AG10803 (cell line): ENCODE measurements at regions not wholly inside any gene's neighbourhood (a gene's known extent, or its start where the extent isn't known, plus 50 kb on each side); places are given as distances from the start of the nearest gene placed in this dataset.

Experiments
- DNase-seq: peaks from one replicate; pipeline ENCODE4 v3.0.0; 2010; ENCODE audit warnings: low read depth
- H3K4me3 ChIP-seq: 2 replicates; pipeline ENCODE4 v1.5.1; 2011; ENCODE audit warnings: mild to moderate bottlenecking, low read length, control low read depth
- TF ChIP-seq, protein P1 (sequence below): conservative IDR thresholded peaks from 2 replicates; pipeline ENCODE4 v1.5.1; 2011; ENCODE audit warnings: mild to moderate bottlenecking, low read length, control low read depth, inconsistent platforms

DNA sequence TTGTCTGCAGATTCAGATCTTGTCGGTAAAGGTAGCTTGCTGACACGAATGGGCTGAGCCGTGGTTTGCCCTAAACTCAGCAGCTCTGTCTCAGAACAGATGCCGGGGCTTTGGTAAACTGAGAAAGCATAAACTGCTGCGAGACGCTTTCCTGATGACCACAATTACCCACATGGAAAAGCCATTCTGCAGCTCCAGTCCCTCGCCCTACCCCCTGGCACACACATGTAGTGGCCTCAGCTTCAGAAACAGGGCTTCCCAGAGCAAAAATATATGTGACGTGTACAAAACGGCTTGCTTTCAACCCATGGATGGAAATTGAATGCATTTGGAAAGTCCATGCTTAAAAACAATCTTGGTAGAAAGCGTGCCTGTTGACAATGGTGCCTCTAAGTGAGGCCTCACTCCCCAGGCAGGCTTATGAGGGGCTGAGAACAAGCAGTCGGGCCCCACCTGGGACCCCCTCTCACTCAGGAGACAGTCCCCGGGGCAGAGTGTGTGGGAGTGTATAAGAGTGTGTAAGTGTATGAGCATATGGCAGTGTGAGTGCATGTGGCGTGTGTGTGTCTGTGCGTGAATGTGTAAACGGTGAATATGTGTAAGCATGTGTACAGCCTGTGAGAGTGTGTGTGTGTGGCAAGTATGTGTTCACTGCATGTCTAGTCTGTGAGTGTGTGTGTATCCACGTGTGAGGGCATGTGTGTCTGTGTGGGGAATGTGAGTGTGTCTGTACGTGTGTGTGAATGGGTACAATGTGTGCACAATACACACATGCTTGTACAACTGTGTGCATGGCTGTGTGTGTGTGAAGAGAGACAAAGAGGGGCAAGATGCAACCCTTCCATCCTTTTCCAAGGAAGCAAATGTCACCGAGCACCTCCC is 88.2 kb upstream of the SMIM23 start:
- DNase-seq: no peak
- H3K4me3 ChIP-seq: no peak overlapping the region
- TF ChIP-seq, protein P1, sequence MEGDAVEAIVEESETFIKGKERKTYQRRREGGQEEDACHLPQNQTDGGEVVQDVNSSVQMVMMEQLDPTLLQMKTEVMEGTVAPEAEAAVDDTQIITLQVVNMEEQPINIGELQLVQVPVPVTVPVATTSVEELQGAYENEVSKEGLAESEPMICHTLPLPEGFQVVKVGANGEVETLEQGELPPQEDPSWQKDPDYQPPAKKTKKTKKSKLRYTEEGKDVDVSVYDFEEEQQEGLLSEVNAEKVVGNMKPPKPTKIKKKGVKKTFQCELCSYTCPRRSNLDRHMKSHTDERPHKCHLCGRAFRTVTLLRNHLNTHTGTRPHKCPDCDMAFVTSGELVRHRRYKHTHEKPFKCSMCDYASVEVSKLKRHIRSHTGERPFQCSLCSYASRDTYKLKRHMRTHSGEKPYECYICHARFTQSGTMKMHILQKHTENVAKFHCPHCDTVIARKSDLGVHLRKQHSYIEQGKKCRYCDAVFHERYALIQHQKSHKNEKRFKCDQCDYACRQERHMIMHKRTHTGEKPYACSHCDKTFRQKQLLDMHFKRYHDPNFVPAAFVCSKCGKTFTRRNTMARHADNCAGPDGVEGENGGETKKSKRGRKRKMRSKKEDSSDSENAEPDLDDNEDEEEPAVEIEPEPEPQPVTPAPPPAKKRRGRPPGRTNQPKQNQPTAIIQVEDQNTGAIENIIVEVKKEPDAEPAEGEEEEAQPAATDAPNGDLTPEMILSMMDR: no peak

DNA sequence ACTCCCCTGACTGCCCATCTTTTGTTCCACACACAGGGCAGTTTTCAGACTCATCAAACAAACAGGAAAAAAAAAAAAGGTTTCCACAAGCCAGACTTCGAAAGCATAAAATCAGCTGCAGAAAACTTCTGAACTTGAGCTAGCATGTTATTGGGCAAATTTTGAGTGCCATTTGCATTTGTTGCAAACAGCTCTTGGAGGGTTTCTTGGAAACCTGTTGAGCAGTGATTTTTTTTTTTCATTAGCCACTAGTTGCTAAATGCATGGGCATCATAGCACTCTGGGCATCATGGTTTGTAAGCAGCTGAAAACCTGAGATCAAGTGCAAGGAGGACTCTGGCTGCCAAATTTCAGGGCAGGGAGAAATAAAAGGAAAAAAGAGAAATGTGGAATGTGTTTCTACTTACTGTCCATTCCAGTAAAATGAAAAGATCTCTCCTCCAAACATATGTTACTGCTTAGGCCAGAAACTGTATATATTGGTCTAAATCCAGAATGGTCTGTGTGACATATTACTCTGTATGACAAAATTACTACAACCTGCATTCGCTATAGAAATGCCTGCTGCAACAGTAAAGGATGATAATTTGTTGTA is 85.2 kb upstream of the SMIM23 start:
- DNase-seq: no peak
- TF ChIP-seq, protein P1: no peak
- H3K4me3 ChIP-seq: no peak overlapping the region

DNA sequence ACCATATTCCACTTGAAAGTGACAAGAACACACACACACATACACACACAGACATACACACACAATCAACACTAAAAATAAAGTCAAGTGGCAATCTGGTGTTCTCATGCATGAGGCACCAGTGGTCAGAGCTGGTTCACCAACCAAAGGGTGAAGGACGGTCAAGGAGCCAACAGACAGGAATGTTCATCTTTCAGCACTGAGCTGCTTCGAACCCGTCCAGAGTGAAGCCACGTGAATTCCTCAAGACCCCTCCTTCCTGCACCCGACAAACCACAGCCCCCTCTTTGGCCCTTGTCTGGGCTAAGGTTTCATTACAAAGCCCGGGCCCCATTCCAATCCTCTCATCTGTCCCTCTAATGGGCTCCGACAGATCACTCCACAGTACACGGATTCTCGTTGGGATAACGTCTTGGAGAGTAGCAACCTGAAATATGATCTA is 84.5 kb upstream of the SMIM23 start:
- no peak for DNase-seq
- no peak overlapping the region for H3K4me3 ChIP-seq
- TF ChIP-seq, protein P1: no peak

DNA sequence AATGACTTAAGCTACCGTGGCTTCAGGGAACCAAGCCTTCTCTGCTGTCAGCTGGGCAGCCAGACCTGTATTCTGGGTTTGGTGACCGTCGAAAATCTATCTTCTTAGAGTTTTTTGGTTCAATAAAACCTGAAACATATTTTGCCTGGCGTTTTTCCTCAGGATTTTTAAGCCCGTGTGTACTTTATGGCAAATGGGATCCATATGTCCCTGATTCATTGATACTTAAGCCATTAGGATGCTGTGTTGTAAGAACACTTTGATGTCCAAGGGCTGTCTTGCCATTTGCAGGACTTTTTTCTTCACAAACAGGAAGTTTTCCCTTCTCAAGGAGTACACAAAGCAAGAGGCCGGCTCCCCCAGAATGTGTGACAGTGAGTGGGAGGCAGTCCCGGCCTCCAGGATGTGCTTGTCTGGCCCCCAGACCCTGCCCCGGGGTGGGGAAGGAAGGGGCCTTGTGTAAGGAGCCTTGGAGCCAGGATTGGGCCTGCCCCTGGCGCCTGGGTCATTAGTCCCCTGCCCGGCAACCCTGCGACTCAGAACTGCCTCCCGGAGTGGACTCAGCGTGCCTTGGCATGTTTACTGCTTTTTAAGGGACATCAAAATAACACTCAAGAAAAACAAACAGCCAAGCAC is 83.4 kb upstream of the SMIM23 start:
- no peak overlapping the region for H3K4me3 ChIP-seq
- TF ChIP-seq, protein P1: no peak
- DNase-seq: no peak

DNA sequence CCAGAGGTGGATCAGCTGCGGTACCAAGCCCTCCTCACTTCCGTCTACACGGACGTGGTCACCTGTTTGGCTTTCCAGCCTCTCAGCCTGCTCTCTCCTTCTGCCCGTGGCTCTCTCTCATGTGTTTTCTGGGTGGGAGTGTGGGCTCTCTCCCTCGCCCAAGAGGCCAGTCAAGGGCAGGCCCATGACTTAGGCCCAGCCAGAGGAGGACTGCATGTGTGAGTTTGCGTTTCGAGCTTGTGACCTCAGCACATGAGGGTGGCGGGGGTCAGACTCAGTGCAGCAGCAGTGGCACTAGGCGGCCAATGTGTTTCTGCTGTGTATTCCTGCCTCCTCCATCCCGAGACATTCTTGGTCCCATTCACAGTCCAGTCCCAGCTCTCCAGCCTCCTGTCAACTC is 82.5 kb upstream of the SMIM23 start:
- DNase-seq: no peak
- H3K4me3 ChIP-seq: no peak overlapping the region
- TF ChIP-seq, protein P1: no peak

DNA sequence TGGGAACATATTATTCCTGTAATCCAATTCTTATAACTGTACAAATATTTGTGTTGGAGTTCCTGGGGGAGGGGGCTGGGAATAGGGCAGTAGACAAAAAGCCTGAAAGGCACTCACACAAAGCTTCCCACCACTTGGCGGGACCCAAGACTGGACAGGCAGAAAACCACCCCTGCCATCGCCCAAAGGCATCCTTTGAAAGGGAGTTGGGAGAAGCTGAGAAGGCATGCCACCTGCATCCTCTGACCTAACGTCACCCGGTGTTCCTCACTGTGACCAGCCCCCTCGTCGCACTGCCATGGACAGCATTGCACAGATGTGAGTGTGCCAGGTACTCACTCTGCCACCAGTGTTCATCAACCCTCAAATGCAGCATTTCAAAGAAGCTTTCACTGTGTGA is 80.6 kb upstream of the SMIM23 start:
- DNase-seq: no peak
- TF ChIP-seq, protein P1: no peak
- H3K4me3 ChIP-seq: no peak overlapping the region
